ENCODE measurements at regions not wholly inside any gene's neighbourhood (a gene's known extent, or its start where the extent isn't known, plus 50 kb on each side); places are given as distances from the start of the nearest gene placed in this dataset.

DNA sequence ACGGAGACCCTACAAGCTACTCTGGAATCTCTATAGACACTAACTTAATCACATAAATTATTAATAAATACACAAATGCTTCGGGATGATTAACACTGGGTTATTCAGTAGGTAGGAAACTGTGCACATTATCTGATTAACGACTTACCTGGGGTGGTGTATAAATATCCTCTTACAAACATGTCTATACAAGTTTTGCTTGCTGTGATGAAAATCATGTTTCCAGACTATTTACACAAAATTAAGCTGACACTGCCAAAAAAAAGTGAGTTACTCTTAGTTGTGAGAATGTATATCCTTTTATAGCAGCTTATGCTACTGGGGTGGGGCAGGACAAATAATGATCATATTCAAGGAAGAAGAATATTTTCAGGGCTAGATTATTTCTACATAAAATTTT, 314.6 kb downstream of the C7orf25 start:
- Histone ChIP-seq H3K27ac (no peak overlapping the region), H3K4me3 (no peak overlapping the region), H3K9me3 (peaks cover 0 to 7% (median 3%) of the 10 kb centered on the region in 12 donors), H3K36me3 (no peaks in the 10 kb centered on the region), H3K4me1 (no peaks in the 10 kb centered on the region), H3K27me3 (no peaks in the 10 kb centered on the region)
- TF ChIP-seq, protein P1, sequence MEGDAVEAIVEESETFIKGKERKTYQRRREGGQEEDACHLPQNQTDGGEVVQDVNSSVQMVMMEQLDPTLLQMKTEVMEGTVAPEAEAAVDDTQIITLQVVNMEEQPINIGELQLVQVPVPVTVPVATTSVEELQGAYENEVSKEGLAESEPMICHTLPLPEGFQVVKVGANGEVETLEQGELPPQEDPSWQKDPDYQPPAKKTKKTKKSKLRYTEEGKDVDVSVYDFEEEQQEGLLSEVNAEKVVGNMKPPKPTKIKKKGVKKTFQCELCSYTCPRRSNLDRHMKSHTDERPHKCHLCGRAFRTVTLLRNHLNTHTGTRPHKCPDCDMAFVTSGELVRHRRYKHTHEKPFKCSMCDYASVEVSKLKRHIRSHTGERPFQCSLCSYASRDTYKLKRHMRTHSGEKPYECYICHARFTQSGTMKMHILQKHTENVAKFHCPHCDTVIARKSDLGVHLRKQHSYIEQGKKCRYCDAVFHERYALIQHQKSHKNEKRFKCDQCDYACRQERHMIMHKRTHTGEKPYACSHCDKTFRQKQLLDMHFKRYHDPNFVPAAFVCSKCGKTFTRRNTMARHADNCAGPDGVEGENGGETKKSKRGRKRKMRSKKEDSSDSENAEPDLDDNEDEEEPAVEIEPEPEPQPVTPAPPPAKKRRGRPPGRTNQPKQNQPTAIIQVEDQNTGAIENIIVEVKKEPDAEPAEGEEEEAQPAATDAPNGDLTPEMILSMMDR (IDR thresholded peaks at IDR 0.05) = no peak
- TF ChIP-seq POLR2A (IDR thresholded peaks at IDR 0.05) = no peak
- intact Hi-C loops (cut with DNase I) = no loop called here
- DNase-seq (no peak), ATAC-seq (no peak)
- WGBS, 4 donors = 83 to 88% (median 86%) methylated on average over 3 of the region's 3 CpGs

DNA sequence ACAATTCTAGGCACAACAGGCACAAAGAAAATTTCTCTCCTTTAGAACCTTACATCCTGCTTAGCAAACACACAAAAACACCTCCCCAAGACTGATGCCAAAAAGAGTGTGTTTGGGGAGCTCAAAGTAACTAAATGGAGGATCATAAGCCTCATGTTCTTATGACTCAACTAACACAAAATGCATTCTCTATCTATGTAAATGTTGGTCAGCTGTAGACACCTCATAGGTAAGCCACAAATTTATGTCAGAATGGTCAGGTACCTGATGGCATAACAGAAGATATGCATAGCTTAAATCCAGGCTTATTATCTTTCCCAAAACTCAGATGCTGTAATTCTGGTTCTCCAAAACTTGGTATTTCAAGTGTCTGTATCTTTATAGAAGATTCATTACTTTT, 315.1 kb downstream of the C7orf25 start:
- intact Hi-C loops (cut with DNase I) = no loop called here
- DNase-seq (no peak), ATAC-seq (no peak)
- Histone ChIP-seq H3K36me3 (no peaks in the 10 kb centered on the region), H3K4me3 (no peak overlapping the region), H3K4me1 (no peaks in the 10 kb centered on the region), H3K27ac (no peak overlapping the region), H3K27me3 (no peaks in the 10 kb centered on the region), H3K9me3 (peaks cover 0 to 10% (median 4%) of the 10 kb centered on the region in 12 donors)
- TF ChIP-seq POLR2A (IDR thresholded peaks at IDR 0.05) = no peak
- TF ChIP-seq, protein P1 (IDR thresholded peaks at IDR 0.05) = no peak

DNA sequence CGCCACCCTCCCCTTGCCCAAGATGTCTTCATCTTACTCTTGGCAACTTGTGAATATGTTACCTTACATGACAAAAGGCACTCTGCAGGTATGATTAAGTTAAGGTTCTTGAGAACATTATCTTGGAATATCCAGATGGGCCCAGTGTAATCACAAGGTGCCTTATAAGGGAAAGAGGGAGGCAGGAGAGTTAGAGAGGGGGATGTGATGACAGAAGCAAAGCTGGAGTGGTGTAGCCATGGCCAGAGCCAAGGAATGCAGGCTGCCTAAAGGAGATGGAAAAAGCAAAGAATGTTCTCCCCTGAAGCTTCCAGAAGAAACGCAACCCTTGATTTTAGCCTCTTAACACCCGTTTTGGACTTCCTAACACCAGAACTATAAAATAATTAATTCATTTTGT, 318.0 kb downstream of the C7orf25 start:
- intact Hi-C loops (cut with DNase I) = no loop called here
- Histone ChIP-seq H3K9me3 (peaks cover 0 to 13% (median 4%) of the 10 kb centered on the region in 12 donors), H3K36me3 (no peaks in the 10 kb centered on the region), H3K27me3 (no peaks in the 10 kb centered on the region), H3K4me1 (no peaks in the 10 kb centered on the region), H3K4me3 (no peak overlapping the region), H3K27ac (no peak overlapping the region)
- no peak for DNase-seq
- WGBS, 4 donors = 85 to 91% (median 87%) methylated on average over 3 of the region's 3 CpGs
- TF ChIP-seq, protein P1 (IDR thresholded peaks at IDR 0.05) = no peak
- TF ChIP-seq POLR2A (IDR thresholded peaks at IDR 0.05) = no peak
- no peak for ATAC-seq

DNA sequence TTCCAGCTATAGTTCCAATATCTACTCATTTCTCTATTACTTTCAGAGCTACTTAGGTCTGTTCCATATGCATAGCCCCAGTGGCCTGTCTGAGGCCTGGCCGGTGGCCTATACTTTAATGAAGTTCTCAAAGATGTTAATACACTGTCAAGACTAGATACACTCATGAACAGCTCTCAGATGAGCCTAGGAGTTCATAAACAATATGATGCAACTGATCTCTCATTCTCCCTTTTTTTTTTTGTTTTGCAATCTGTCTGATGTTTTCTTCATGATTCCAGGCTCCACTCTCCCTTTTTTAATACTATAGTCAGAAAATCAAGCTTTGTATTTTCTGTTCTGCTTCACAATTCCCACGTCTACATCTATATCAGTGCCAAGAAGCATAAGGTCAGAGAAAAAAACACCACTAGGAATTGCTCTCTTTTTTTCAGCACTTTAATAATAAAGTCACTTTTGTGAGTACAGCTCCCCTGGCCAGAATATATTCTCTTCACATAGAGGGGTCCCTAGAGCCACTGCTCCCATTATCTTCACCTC, 321.0 kb downstream of the C7orf25 start:
- no peak for DNase-seq
- H3K4me3 ChIP-seq = no peak overlapping the region
- H3K27me3 ChIP-seq = no peaks in the 10 kb centered on the region
- no peak for ATAC-seq
- no peaks in the 10 kb centered on the region for H3K4me1 ChIP-seq
- H3K9me3 ChIP-seq = peaks cover 0 to 13% (median 4%) of the 10 kb centered on the region in 12 donors
- no peak for TF ChIP-seq POLR2A (IDR thresholded peaks at IDR 0.05)
- TF ChIP-seq, protein P1 (IDR thresholded peaks at IDR 0.05) = no peak
- intact Hi-C loops (cut with DNase I) = no loop called here
- WGBS, 4 donors = 58 to 62% (median 60%) methylated on average over 2 of the region's 2 CpGs
- no peak overlapping the region for H3K27ac ChIP-seq
- H3K36me3 ChIP-seq = no peaks in the 10 kb centered on the region

Measured in heart left ventricle (tissue), 16 donors.